Common myeloid progenitor, CD34-positive (primary cell): ENCODE measurements at regions not wholly inside any gene's neighbourhood (a gene's known extent, or its start where the extent isn't known, plus 50 kb on each side); places are given as distances from the start of the nearest gene placed in this dataset.
"Not testable (repeated sequence)": the region's sequence is repeated elsewhere in the genome, so short reads cannot be mapped to it uniquely, and the experiment has no call there.

Experiments
- CTCF ChIA-PET: fragments of 350-600 bp; sonication (Branson Sonifier 250); formaldehyde crosslinking; loops from one replicate; lab custom pipeline; 2021; ENCODE audit warnings: antibody characterized with exemption; lab: Charles Lee
- POLR2A ChIA-PET: fragments of 350-600 bp; sonication (Branson Sonifier 250); formaldehyde crosslinking; loops from one replicate; lab custom pipeline; 2021; ENCODE audit warnings: antibody characterized with exemption; lab: Charles Lee
- DNase-seq, 3 donors: peaks; one replicate each; pipeline versions ENCODE4 v3.0.0 to v3.0.0-alpha.2; 2013
- H3K27ac ChIP-seq, 2 experiments: 1 replicate in 1 of 2; 2 replicates in 1 of 2; pipeline ENCODE4 v1.7.0; 2013; ENCODE audit warnings: inconsistent platforms in 2 of 2, low read length in 2 of 2, mild to moderate bottlenecking in 2 of 2, low read depth in 1 of 2, moderate library complexity in 1 of 2; ENCODE audit not compliant: severe bottlenecking in 2 of 2, insufficient read depth in 1 of 2, poor library complexity in 1 of 2
- H3K27me3 ChIP-seq, 5 experiments: replicated peaks in 2 of 5; 1 replicate in 3 of 5; 2 replicates in 2 of 5; pipeline versions ENCODE4 v1.6.1 to v1.7.0; 2013; ENCODE audit warnings: low read length in 4 of 5, mild to moderate bottlenecking in 2 of 5, moderate library complexity in 2 of 5, inconsistent platforms in 1 of 5; ENCODE audit not compliant: insufficient read depth in 5 of 5, control insufficient read depth in 4 of 5
- H3K36me3 ChIP-seq, 4 experiments: 1 replicate in 2 of 4; 2 replicates in 2 of 4; pipeline versions ENCODE4 v1.6.1 to v1.7.0; 2013; ENCODE audit warnings: low read length in 3 of 4, control low read depth in 1 of 4, mild to moderate bottlenecking in 1 of 4; ENCODE audit not compliant: control insufficient read depth in 4 of 4, insufficient read depth in 4 of 4
- H3K4me1 ChIP-seq, 4 experiments: 1 replicate in 3 of 4; 2 replicates in 1 of 4; pipeline versions ENCODE4 v1.6.1 to v1.7.1; 2013; ENCODE audit warnings: low read length in 3 of 4, mild to moderate bottlenecking in 3 of 4, control low read depth in 1 of 4, inconsistent platforms in 1 of 4, moderate library complexity in 1 of 4; ENCODE audit not compliant: control insufficient read depth in 4 of 4, insufficient read depth in 4 of 4; ENCODE audit errors: control extremely low read depth in 1 of 4
- H3K4me3 ChIP-seq, 7 experiments: 1 replicate in 4 of 7; 2 replicates in 3 of 7; pipeline versions ENCODE4 v1.5.1 to v1.7.0; 2013; ENCODE audit warnings: mild to moderate bottlenecking in 7 of 7, low read length in 6 of 7, moderate library complexity in 6 of 7, inconsistent platforms in 2 of 7, low read depth in 2 of 7, control low read depth in 1 of 7; ENCODE audit not compliant: insufficient read depth in 4 of 7, control insufficient read depth in 1 of 7; ENCODE audit errors: extremely low read depth in 1 of 7
- H3K9me3 ChIP-seq, 5 experiments: 1 replicate in 4 of 5; 2 replicates in 1 of 5; pipeline versions ENCODE4 v1.6.1 to v1.7.1; 2013; ENCODE audit warnings: low read length in 4 of 5, mild to moderate bottlenecking in 2 of 5, inconsistent platforms in 1 of 5, low read depth in 1 of 5, moderate library complexity in 1 of 5; ENCODE audit not compliant: control insufficient read depth in 4 of 5, insufficient read depth in 2 of 5; ENCODE audit errors: control extremely low read depth in 1 of 5
- WGBS: methylation state at CpG from one replicate; pipeline ENCODE4 v1.1.5; 2013; ENCODE audit not compliant: insufficient coverage; 5-methylcytosine and 5-hydroxymethylcytosine counted together

DNA sequence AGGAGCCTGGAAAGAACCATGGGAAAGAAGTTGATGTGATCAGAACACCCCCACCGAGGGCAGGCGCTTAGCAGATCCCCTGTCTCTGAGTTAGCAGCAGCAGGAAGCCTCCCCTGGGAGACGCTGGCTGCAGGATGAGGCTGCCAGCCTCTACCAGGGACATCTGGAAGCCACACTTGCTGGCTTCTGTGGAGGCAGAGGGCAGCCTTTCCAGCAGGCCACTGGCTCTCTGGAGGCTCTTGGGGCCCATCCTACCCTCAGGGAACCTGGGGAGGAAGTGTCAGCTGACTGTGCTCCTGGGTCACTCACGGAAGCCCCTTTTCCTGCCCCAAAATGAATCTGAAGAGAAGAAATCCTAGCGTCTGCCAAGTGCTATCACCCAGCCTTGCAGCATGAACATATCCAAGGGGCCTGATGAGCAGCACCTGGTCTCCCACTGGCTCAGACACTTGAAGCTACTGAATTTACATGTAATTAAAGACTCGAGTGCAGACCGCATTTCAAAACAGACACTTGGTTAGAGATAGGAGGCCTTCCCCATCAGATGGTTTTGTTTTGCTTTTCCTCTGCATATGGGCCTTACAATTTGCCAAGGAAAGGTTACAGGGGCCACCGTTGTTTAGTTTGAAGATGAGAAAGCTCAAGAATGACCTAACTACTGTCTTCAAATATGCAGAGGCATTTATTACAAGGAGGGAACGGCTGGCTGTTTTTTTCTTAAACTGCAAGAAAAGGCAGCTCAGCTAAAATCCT lies 142.1 kb downstream of the BCL2L11 start:
- CTCF ChIA-PET, DNase-seq, H3K4me3 ChIP-seq, POLR2A ChIA-PET, H3K4me1 ChIP-seq, H3K27ac ChIP-seq, H3K9me3 ChIP-seq, H3K27me3 ChIP-seq, H3K36me3 ChIP-seq: not testable (repeated sequence)
- WGBS = 100% methylated on average over 1 of the region's 9 CpGs

DNA sequence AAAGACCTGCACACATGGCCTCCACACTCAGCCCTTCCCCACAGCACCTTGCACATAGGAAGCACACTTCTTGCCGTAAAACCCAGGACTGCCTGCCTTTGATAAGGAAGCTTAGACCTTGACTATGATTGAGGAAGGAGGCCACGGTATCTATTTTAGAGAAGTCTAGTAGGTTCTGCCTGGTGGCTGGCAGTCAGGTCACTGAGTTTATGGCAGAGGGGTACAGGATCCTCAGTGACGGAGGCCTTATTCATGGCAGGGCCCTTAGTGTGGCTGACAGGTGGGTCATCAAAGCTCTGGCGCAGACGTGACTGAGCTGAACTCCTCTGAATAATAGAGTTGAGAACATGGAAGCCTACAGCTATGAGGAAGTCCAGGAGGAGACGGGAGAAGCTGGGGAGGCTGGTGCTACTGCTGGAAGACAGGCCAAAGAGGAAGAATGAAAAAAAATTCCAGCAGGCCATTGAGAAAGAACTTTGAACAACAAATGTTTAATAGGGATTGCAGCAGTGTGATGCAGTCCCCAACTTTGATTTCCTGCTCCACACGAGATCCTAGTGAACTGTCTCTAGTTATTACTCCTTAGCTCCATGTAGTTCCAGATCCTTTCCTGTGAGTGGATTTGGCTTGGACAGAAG lies 142.8 kb downstream of the BCL2L11 start:
- H3K9me3 ChIP-seq, DNase-seq, CTCF ChIA-PET, H3K4me3 ChIP-seq, POLR2A ChIA-PET, H3K27ac ChIP-seq, H3K4me1 ChIP-seq, H3K27me3 ChIP-seq, H3K36me3 ChIP-seq: not testable (repeated sequence)
- WGBS = no CpG with 5 or more reads among the region's 7 CpGs

DNA sequence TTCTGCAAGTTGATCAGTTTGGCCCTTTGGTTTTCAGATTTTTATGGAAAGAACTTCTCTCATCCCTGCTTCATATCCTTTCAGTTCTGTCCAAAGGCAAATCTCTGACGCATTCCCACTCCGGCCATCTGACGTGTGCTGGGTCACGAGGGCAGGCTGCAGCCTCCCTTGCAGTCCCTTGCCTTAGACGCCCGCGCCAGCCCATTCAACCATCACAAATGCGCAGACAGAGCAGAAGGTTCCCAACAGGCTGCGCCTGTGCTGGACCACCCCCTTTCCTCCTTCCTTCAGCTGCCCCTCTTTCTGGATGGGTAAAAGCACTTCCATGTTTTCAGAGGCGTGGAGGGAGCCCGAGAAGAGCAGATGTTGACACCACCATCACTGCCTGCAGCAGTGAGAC lies 144.2 kb downstream of the BCL2L11 start:
- 100% methylated on average over 4 of the region's 11 CpGs for WGBS
- H3K36me3 ChIP-seq, H3K27me3 ChIP-seq, H3K4me3 ChIP-seq, H3K4me1 ChIP-seq, DNase-seq, POLR2A ChIA-PET, CTCF ChIA-PET, H3K27ac ChIP-seq, H3K9me3 ChIP-seq: not testable (repeated sequence)

DNA sequence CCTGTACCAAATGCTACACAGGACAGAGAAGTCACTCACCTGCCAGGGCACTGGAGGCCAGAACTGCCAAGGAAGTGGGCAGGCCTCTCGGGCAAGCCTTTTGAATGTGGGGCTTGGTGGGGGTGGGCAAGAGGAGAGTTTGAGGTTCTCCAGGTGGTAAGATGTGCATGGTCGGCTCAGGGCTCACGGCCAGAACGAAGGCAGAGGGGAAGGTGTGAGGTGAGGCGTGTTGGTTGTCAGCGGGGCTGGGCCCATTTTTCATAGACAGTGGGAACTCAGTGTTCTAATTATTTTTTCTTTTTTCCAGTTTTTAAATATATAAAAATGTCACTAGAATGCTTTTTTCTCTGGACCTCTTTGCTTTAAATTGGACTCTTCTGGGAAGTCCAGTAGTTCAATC lies 145.8 kb downstream of the BCL2L11 start:
- H3K4me1 ChIP-seq, H3K4me3 ChIP-seq, DNase-seq, H3K36me3 ChIP-seq, H3K27me3 ChIP-seq, H3K9me3 ChIP-seq, H3K27ac ChIP-seq, CTCF ChIA-PET, POLR2A ChIA-PET: not testable (repeated sequence)
- 77% methylated on average over 2 of the region's 6 CpGs for WGBS

DNA sequence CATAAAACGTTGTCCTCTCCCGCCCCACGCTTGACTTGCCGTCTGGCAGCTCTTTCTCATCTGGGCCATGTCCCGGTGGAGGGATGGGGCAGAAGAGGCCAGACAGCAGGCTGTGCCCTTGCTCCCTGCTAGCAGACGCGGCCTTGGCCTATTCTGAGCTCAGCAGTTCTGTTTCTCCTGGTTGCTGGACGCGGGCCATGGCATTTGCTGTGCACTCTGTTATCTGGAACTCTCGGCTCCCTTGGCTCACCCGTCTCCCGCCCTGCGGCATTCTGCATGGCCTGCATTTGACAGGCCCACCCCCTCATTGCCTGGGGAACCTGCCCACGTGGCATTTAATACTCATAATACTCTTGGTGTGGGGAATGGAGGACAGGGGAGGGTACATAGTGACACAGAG lies 146.3 kb downstream of the BCL2L11 start:
- DNase-seq, H3K36me3 ChIP-seq, H3K27ac ChIP-seq, CTCF ChIA-PET, H3K4me1 ChIP-seq, H3K9me3 ChIP-seq, H3K4me3 ChIP-seq, POLR2A ChIA-PET, H3K27me3 ChIP-seq: not testable (repeated sequence)
- WGBS = 96% methylated on average over 4 of the region's 14 CpGs

DNA sequence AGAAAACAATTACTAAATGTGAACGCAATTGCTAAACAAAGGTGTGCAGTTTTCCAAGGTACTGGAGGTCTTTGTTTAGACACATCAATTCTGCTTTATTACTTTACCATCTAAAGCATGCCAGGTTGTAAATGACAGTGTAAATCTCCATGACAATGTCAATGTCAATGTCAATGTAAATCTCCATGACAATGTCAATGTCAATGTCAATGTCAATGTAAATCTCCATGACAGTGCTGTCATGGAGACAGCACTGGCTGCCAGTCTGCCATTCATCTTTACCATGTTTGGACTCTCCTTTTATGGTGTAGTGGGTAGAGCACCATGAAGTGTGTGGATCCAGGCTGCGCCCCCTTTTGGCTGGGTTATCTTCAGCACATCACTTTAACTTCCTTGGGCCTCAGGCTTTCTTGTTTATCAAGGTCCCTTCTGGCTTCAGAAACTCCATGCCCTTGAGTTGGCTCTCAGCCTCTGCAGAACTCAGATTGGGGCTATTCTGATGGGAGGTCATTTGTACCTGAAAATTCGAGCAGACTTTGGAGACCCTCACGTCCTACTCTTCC lies 149.1 kb downstream of the BCL2L11 start:
- POLR2A ChIA-PET, H3K4me1 ChIP-seq, H3K27me3 ChIP-seq, H3K4me3 ChIP-seq, DNase-seq, CTCF ChIA-PET, H3K9me3 ChIP-seq, H3K36me3 ChIP-seq, H3K27ac ChIP-seq: not testable (repeated sequence)
- no CpG with 5 or more reads among the region's 4 CpGs for WGBS

GRCh38 chr2:111270569-111270968 lies 149.9 kb downstream of the BCL2L11 start:
- CTCF ChIA-PET, H3K4me3 ChIP-seq, H3K27ac ChIP-seq, H3K4me1 ChIP-seq, H3K27me3 ChIP-seq, POLR2A ChIA-PET, H3K9me3 ChIP-seq, DNase-seq, H3K36me3 ChIP-seq: not testable (repeated sequence)
- WGBS = no CpG with 5 or more reads among the region's 3 CpGs
